OCI-LY7 (cell line): ENCODE measurements at regions not wholly inside any gene's neighbourhood (a gene's known extent, or its start where the extent isn't known, plus 50 kb on each side); places are given as distances from the start of the nearest gene placed in this dataset.

Source experiments
- BruUV-seq: library from RNA; stranded (reverse); fragments of 400-500 nt; replicated peaks from 2 replicates; lab custom pipeline; 2021; lab: Mats Ljungman, UMichigan
- CTCF ChIA-PET: fragments of 300-600 bp; sonication (Branson Sonifier 250); formaldehyde crosslinking; loops from one replicate; lab custom pipeline; 2022; ENCODE audit warnings: antibody characterized with exemption; ENCODE audit not compliant: unreplicated experiment; lab: Charles Lee
- POLR2A ChIA-PET: fragments of 300-600 bp; sonication (Branson Sonifier 250); formaldehyde crosslinking; loops from one replicate; lab custom pipeline; 2022; ENCODE audit warnings: antibody characterized with exemption; lab: Charles Lee
- DNase-seq: peaks from one replicate; pipeline ENCODE4 v3.0.0-alpha.2; 2015; ENCODE audit warnings: low spot score
- H2AFZ ChIP-seq: fragments of 200-600 bp; sonication (generic), shearing (Covaris generic); 2 replicates; pipeline ENCODE4 v1.6.1; 2014; ENCODE audit warnings: mild to moderate bottlenecking, antibody characterized with exemption, low read length, moderate library complexity
- H3K27ac ChIP-seq: fragments of 200-600 bp; sonication (generic); 2 replicates; pipeline ENCODE4 v1.5.1; 2014; ENCODE audit warnings: mixed run types, low read depth, mild to moderate bottlenecking, moderate library complexity, low read length, inconsistent platforms; ENCODE audit not compliant: poor library complexity, severe bottlenecking
- H3K36me3 ChIP-seq: fragments of 200-600 bp; sonication (generic); 2 replicates; pipeline ENCODE4 v1.6.1; 2014; ENCODE audit warnings: mild to moderate bottlenecking, antibody characterized with exemption, low read length, moderate library complexity, mixed read lengths; ENCODE audit not compliant: insufficient read depth
- H3K4me1 ChIP-seq: fragments of 200-600 bp; sonication (generic); 2 replicates; pipeline ENCODE4 v1.5.1; 2014; ENCODE audit warnings: mild to moderate bottlenecking, low read length; ENCODE audit not compliant: insufficient read depth, poor library complexity, severe bottlenecking
- H3K4me2 ChIP-seq: fragments of 200-600 bp; sonication (generic); 2 replicates; pipeline ENCODE4 v1.6.1; 2014; ENCODE audit warnings: mild to moderate bottlenecking, low read length
- H3K4me3 ChIP-seq: fragments of 200-600 bp; sonication (generic); 2 replicates; pipeline ENCODE4 v1.5.1; 2014; ENCODE audit warnings: mild to moderate bottlenecking, low read depth, low read length; ENCODE audit not compliant: poor library complexity, severe bottlenecking
- H3K79me2 ChIP-seq: fragments of 200-600 bp; sonication (generic); 2 replicates; pipeline ENCODE4 v1.6.1; 2016; ENCODE audit warnings: low read depth, mild to moderate bottlenecking, low read length, moderate library complexity, mixed read lengths; ENCODE audit not compliant: insufficient read depth
- H3K9me2 ChIP-seq: fragments of 200-600 bp; sonication (generic); 2 replicates; pipeline ENCODE4 v1.6.1; 2016; ENCODE audit warnings: mild to moderate bottlenecking, low read length, mixed read lengths; ENCODE audit not compliant: insufficient read depth
- H3K9me3 ChIP-seq: fragments of 200-600 bp; sonication (generic); 2 replicates; pipeline ENCODE4 v1.6.1; 2014; ENCODE audit warnings: mild to moderate bottlenecking, mixed run types, low read length, mixed read lengths
- H4K20me1 ChIP-seq: fragments of 200-600 bp; sonication (generic); 2 replicates; pipeline ENCODE4 v1.6.1; 2014; ENCODE audit warnings: mild to moderate bottlenecking, antibody characterized with exemption, low read length, moderate library complexity, mixed read lengths; ENCODE audit not compliant: insufficient read depth
- CTCF ChIP-seq: fragments of 200-600 bp; sonication (generic); conservative IDR thresholded peaks from 2 replicates; pipeline ENCODE4 v1.5.1; 2014; ENCODE audit warnings: mild to moderate bottlenecking, antibody characterized with exemption, low read length, moderate library complexity, mixed read lengths
- EZH2phosphoT487 ChIP-seq: fragments of 200-600 bp; sonication (generic); IDR thresholded peaks from 2 replicates; pipeline ENCODE4 v1.6.1; 2018; ENCODE audit warnings: low read depth, borderline replicate concordance, mild to moderate bottlenecking, mixed run types, antibody characterized with exemption, low read length, moderate library complexity, mixed read lengths
- intact Hi-C: fragments of 100-400 bp; cut with micrococcal nuclease; formaldehyde crosslinking; loops from one replicate; pipeline ENCODE4 v1.10.0; 2022; ENCODE audit not compliant: unreplicated experiment

- Histone ChIP-seq H3K4me2 (no peak overlapping the region), H4K20me1 (no peaks in the 10 kb centered on the region), H3K27ac (no peak overlapping the region), H3K4me3 (no peak overlapping the region), H3K79me2 (no peaks in the 10 kb centered on the region), H3K9me2 (no peaks in the 10 kb centered on the region; the same call in 1 of the 2 replicates), H3K9me3 (no peaks in the 10 kb centered on the region), H3K36me3 (no peaks in the 10 kb centered on the region), H3K4me1 (no peaks in the 10 kb centered on the region), H2AFZ (no peak overlapping the region)
- ChIA-PET POLR2A (interaction anchor here (0.6 to 1.0 kb wide), 3 partner anchors 14 to 114 kb away, joined by 3 to 4 read pairs (median 3); no protein-coding TSS in a partner anchor), CTCF (no interaction called here)
- no peak for DNase-seq
- intact Hi-C loops: no loop called here
- BruUV-seq: no TSS peak
- no peak for TF ChIP-seq EZH2phosphoT487
- TF ChIP-seq CTCF: no peak
Measured at GRCh38 chr5:74306845-74307244, 333.7 kb downstream of the ENC1 start.

- no peak overlapping the region for H3K4me3 ChIP-seq
- POLR2A ChIA-PET: no interaction called here
- no peak for TF ChIP-seq EZH2phosphoT487
- TF ChIP-seq CTCF: no peak
- no peak for DNase-seq
- CTCF ChIA-PET: no interaction called here
- H3K79me2 ChIP-seq: no peaks in the 10 kb centered on the region
- no peaks in the 10 kb centered on the region for H4K20me1 ChIP-seq
- H3K9me2 ChIP-seq: no peaks in the 10 kb centered on the region; the same call in 1 of the 2 replicates
- no peaks in the 10 kb centered on the region for H3K4me1 ChIP-seq
- no peak overlapping the region for H3K27ac ChIP-seq
- intact Hi-C loops: no loop called here
- no peak overlapping the region for H3K4me2 ChIP-seq
- no peaks in the 10 kb centered on the region for H3K9me3 ChIP-seq
- no peak overlapping the region for H2AFZ ChIP-seq
- BruUV-seq: no TSS peak
- H3K36me3 ChIP-seq: no peaks in the 10 kb centered on the region
Measured at GRCh38 chr5:74304536-74304935, 336.0 kb downstream of the ENC1 start.

- Histone ChIP-seq H3K9me2 (no peaks in the 10 kb centered on the region; the same call in 1 of the 2 replicates), H3K27ac (no peak overlapping the region), H3K4me3 (no peak overlapping the region), H3K9me3 (no peaks in the 10 kb centered on the region), H3K4me2 (no peak overlapping the region), H3K79me2 (no peaks in the 10 kb centered on the region), H3K4me1 (no peaks in the 10 kb centered on the region), H2AFZ (no peak overlapping the region), H4K20me1 (no peaks in the 10 kb centered on the region), H3K36me3 (no peaks in the 10 kb centered on the region)
- intact Hi-C loops: no loop called here
- TF ChIP-seq EZH2phosphoT487 (no peak), CTCF (no peak)
- DNase-seq: no peak
- ChIA-PET POLR2A (no interaction called here), CTCF (no interaction called here)
- no TSS peak for BruUV-seq
Measured at GRCh38 chr5:74303578-74303977, 336.9 kb downstream of the ENC1 start.
